Lower leg skin (tissue), 3 donors: ENCODE measurements at regions not wholly inside any gene's neighbourhood (a gene's known extent, or its start where the extent isn't known, plus 50 kb on each side); places are given as distances from the start of the nearest gene placed in this dataset.
"Not testable (repeated sequence)": the region's sequence is repeated elsewhere in the genome, so short reads cannot be mapped to it uniquely, and the experiment has no call there.

Experiments used
- POLR2A ChIP-seq, 2 donors: fragments of 450-650 bp; IDR thresholded peaks; one replicate each; pipeline ENCODE4 v1.6.1; 2016 to 2017; ENCODE audit warnings: antibody characterized with exemption in 2 of 2, mild to moderate bottlenecking in 1 of 2, moderate library complexity in 1 of 2
- TF ChIP-seq, protein P1 (sequence below), 3 donors: fragments of 450-650 bp; IDR thresholded peaks; one replicate each; pipeline ENCODE4 v1.5.1; 2016; ENCODE audit warnings: antibody characterized with exemption in 3 of 3, mild to moderate bottlenecking in 3 of 3, moderate library complexity in 2 of 3

- TF ChIP-seq, protein P1, sequence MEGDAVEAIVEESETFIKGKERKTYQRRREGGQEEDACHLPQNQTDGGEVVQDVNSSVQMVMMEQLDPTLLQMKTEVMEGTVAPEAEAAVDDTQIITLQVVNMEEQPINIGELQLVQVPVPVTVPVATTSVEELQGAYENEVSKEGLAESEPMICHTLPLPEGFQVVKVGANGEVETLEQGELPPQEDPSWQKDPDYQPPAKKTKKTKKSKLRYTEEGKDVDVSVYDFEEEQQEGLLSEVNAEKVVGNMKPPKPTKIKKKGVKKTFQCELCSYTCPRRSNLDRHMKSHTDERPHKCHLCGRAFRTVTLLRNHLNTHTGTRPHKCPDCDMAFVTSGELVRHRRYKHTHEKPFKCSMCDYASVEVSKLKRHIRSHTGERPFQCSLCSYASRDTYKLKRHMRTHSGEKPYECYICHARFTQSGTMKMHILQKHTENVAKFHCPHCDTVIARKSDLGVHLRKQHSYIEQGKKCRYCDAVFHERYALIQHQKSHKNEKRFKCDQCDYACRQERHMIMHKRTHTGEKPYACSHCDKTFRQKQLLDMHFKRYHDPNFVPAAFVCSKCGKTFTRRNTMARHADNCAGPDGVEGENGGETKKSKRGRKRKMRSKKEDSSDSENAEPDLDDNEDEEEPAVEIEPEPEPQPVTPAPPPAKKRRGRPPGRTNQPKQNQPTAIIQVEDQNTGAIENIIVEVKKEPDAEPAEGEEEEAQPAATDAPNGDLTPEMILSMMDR (IDR thresholded peaks at IDR 0.05): not testable (repeated sequence)
- not testable (repeated sequence) for TF ChIP-seq POLR2A (IDR thresholded peaks at IDR 0.05)
Observed at GRCh38 chr1:83440586-83440985, 558.3 kb downstream of the TTLL7 start.
